HG03064 (cell line): ENCODE measurements at regions not wholly inside any gene's neighbourhood (a gene's known extent, or its start where the extent isn't known, plus 50 kb on each side); places are given as distances from the start of the nearest gene placed in this dataset.

Source experiments
- ATAC-seq: cut with Tn5 transposase; IDR thresholded peaks from one replicate; pipeline ENCODE4 v1.9.1; 2021; ENCODE audit warnings: low read depth; ENCODE audit not compliant: unreplicated experiment

- ATAC-seq = no peak
These were observed 784.0 kb upstream of the KLHL29 start for GRCh38 chr2:22600999-22601398.

- no peak for ATAC-seq
These were observed 780.8 kb upstream of the KLHL29 start for GRCh38 chr2:22604136-22604535.

GRCh38 chr2:22616031-22616430 lies 768.9 kb upstream of the KLHL29 start:
- ATAC-seq = no peak

- no peak for ATAC-seq
These were observed 761.4 kb upstream of the KLHL29 start for GRCh38 chr2:22623620-22624019.

- ATAC-seq = no peak
These were observed 758.4 kb upstream of the KLHL29 start for GRCh38 chr2:22626621-22627020.

GRCh38 chr2:22628221-22628620 lies 756.8 kb upstream of the KLHL29 start:
- ATAC-seq = no peak

GRCh38 chr2:22628906-22629305 lies 756.1 kb upstream of the KLHL29 start:
- ATAC-seq = no peak

GRCh38 chr2:22634167-22634566 lies 750.8 kb upstream of the KLHL29 start:
- ATAC-seq = no peak

GRCh38 chr2:22656426-22656825 lies 728.6 kb upstream of the KLHL29 start:
- no peak for ATAC-seq

- no peak for ATAC-seq
These were observed 711.5 kb upstream of the KLHL29 start for GRCh38 chr2:22673529-22673928.

- ATAC-seq = no peak
These were observed 701.1 kb upstream of the KLHL29 start for GRCh38 chr2:22683914-22684313.

GRCh38 chr2:22690096-22690495 lies 694.9 kb upstream of the KLHL29 start:
- no peak for ATAC-seq

GRCh38 chr2:22691666-22692065 lies 693.3 kb upstream of the KLHL29 start:
- no peak for ATAC-seq

- ATAC-seq = no peak
These were observed 692.2 kb upstream of the KLHL29 start for GRCh38 chr2:22692746-22693145.

GRCh38 chr2:22694300-22694699 lies 690.7 kb upstream of the KLHL29 start:
- ATAC-seq = no peak

GRCh38 chr2:22694856-22695255 lies 690.1 kb upstream of the KLHL29 start:
- no peak for ATAC-seq

GRCh38 chr2:22697054-22697788 lies 687.8 kb upstream of the KLHL29 start:
- ATAC-seq = no peak

GRCh38 chr2:22701561-22702160 lies 683.3 kb upstream of the KLHL29 start:
- ATAC-seq = no peak

- ATAC-seq = no peak
These were observed 681.6 kb upstream of the KLHL29 start for GRCh38 chr2:22703286-22703920.

GRCh38 chr2:22719396-22719795 lies 665.6 kb upstream of the KLHL29 start:
- no peak for ATAC-seq

- ATAC-seq = no peak
These were observed 655.5 kb upstream of the KLHL29 start for GRCh38 chr2:22729466-22729865.
